Astrocyte (in vitro differentiated cells and primary cell): ENCODE measurements at regions not wholly inside any gene's neighbourhood (a gene's known extent, or its start where the extent isn't known, plus 50 kb on each side); places are given as distances from the start of the nearest gene placed in this dataset.

Source experiments
- EZH2 ChIP-seq: IDR thresholded peaks from 2 replicates; pipeline ENCODE4 v1.6.1; 2012; ENCODE audit warnings: mild to moderate bottlenecking, low read length, inconsistent platforms; ENCODE audit not compliant: insufficient read depth
- TF ChIP-seq, protein P1 (sequence below): IDR thresholded peaks from 2 replicates; pipeline ENCODE4 v1.5.1; 2011; ENCODE audit warnings: low read depth, mild to moderate bottlenecking, inconsistent platforms, low read length, moderate library complexity; ENCODE audit not compliant: insufficient read depth

DNA sequence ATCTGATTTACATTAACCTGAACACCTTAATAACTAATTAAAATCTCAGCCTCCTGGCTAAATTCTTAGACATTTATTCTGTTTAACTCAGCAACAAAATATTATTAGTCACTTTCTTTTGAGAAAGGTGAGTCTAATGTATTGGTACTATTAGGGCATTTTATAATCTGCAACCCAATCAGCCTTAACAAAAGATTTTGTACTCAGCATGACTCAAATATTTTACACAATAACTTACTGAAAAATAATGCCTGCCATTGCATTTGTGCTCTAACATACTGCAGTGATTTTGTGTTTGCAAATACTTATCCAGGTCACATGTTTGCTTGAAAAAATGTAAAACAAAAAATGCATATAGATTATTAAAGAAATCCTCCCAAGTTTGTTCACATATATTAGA, 1129.9 kb downstream of the TAF11L14 start:
- TF ChIP-seq, protein P1, sequence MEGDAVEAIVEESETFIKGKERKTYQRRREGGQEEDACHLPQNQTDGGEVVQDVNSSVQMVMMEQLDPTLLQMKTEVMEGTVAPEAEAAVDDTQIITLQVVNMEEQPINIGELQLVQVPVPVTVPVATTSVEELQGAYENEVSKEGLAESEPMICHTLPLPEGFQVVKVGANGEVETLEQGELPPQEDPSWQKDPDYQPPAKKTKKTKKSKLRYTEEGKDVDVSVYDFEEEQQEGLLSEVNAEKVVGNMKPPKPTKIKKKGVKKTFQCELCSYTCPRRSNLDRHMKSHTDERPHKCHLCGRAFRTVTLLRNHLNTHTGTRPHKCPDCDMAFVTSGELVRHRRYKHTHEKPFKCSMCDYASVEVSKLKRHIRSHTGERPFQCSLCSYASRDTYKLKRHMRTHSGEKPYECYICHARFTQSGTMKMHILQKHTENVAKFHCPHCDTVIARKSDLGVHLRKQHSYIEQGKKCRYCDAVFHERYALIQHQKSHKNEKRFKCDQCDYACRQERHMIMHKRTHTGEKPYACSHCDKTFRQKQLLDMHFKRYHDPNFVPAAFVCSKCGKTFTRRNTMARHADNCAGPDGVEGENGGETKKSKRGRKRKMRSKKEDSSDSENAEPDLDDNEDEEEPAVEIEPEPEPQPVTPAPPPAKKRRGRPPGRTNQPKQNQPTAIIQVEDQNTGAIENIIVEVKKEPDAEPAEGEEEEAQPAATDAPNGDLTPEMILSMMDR, result no peak
- TF ChIP-seq EZH2, result no peak
